CD14-positive monocyte (primary cell): ENCODE measurements at regions not wholly inside any gene's neighbourhood (a gene's known extent, or its start where the extent isn't known, plus 50 kb on each side); places are given as distances from the start of the nearest gene placed in this dataset.

Experiments
- DNase-seq, 3 donors: peaks; one replicate each; pipeline ENCODE4 v3.0.0-alpha.2; 2011 to 2022
- H2AFZ ChIP-seq: 2 replicates; pipeline ENCODE4 v1.6.0; 2012; ENCODE audit warnings: mild to moderate bottlenecking, low read depth, low read length, inconsistent platforms; ENCODE audit not compliant: insufficient read depth, poor library complexity, severe bottlenecking
- H3K27ac ChIP-seq, 2 donors: 1 replicate in 1 of 2; 2 replicates in 1 of 2; pipeline ENCODE4 v1.5.1; 2012 to 2013; ENCODE audit warnings: low read length in 2 of 2, control low read depth in 1 of 2, inconsistent platforms in 1 of 2, low read depth in 1 of 2, mild to moderate bottlenecking in 1 of 2
- H3K27me3 ChIP-seq, 2 donors: one replicate each; pipeline versions ENCODE4 v1.6.0 to v1.6.1; 2011 to 2013; ENCODE audit warnings: low read length in 2 of 2; ENCODE audit not compliant: control insufficient read depth in 2 of 2, insufficient read depth in 2 of 2
- H3K36me3 ChIP-seq, 2 donors: replicated peaks in 1 of 2; 1 replicate in 1 of 2; 2 replicates in 1 of 2; pipeline versions ENCODE4 v1.5.1 to v1.6.1; 2012 to 2013; ENCODE audit warnings: low read length in 2 of 2, control low read depth in 1 of 2, inconsistent platforms in 1 of 2, mild to moderate bottlenecking in 1 of 2; ENCODE audit not compliant: insufficient read depth in 2 of 2, control insufficient read depth in 1 of 2
- H3K4me1 ChIP-seq, 2 donors: 1 replicate in 1 of 2; 2 replicates in 1 of 2; pipeline versions ENCODE4 v1.5.1 to v1.6.1; 2012 to 2013; ENCODE audit warnings: low read length in 2 of 2, control low read depth in 1 of 2, inconsistent platforms in 1 of 2, mild to moderate bottlenecking in 1 of 2, moderate library complexity in 1 of 2; ENCODE audit not compliant: insufficient read depth in 2 of 2, control insufficient read depth in 1 of 2
- H3K4me2 ChIP-seq: replicated peaks from 2 replicates; pipeline ENCODE3; 2012; ENCODE audit warnings: low read length, moderate library complexity, mild to moderate bottlenecking; ENCODE audit not compliant: poor library complexity, severe bottlenecking; ENCODE audit errors: extremely low read depth
- H3K4me3 ChIP-seq, 3 experiments: fragments of 200-600 bp in 1 of 3; sonication (generic) in 1 of 3; replicated peaks in 1 of 3; 1 replicate in 2 of 3; 2 replicates in 1 of 3; pipeline ENCODE4 v1.5.1; 2011 to 2013; ENCODE audit warnings: low read length in 3 of 3, mild to moderate bottlenecking in 3 of 3, control low read depth in 2 of 3, low read depth in 2 of 3, inconsistent platforms in 1 of 3, moderate library complexity in 1 of 3
- H3K79me2 ChIP-seq: 2 replicates; pipeline ENCODE4 v1.6.0; 2012; ENCODE audit warnings: mild to moderate bottlenecking, control low read depth, inconsistent platforms, low read length, moderate library complexity; ENCODE audit not compliant: insufficient read depth
- H3K9ac ChIP-seq: 2 replicates; pipeline ENCODE4 v1.6.0; 2017; ENCODE audit warnings: low read length, mild to moderate bottlenecking; ENCODE audit not compliant: insufficient read depth, poor library complexity, severe bottlenecking
- H3K9me3 ChIP-seq, 2 donors: replicated peaks in 1 of 2; 1 replicate in 1 of 2; 2 replicates in 1 of 2; pipeline versions ENCODE4 v1.5.1 to v1.6.1; 2012 to 2013; ENCODE audit warnings: low read length in 2 of 2, control low read depth in 1 of 2; ENCODE audit not compliant: control insufficient read depth in 1 of 2, insufficient read depth in 1 of 2
- H4K20me1 ChIP-seq: 2 replicates; pipeline ENCODE4 v1.6.0; 2012; ENCODE audit warnings: mild to moderate bottlenecking, low read length, control low read depth, moderate library complexity; ENCODE audit not compliant: insufficient read depth
- H3K27ac Mint-ChIP-seq, 7 donors: one replicate each; pipeline ENCODE4 v1.8.0; 2020; ENCODE audit warnings: mild to moderate bottlenecking in 7 of 7, mixed read lengths in 7 of 7, moderate library complexity in 6 of 7, inconsistent platforms in 2 of 7
- H3K27me3 Mint-ChIP-seq, 3 donors: one replicate each; pipeline ENCODE4 v1.8.0; 2021 to 2022; ENCODE audit warnings: low read depth in 3 of 3, mild to moderate bottlenecking in 3 of 3, mixed read lengths in 3 of 3, moderate library complexity in 3 of 3, inconsistent platforms in 1 of 3
- H3K36me3 Mint-ChIP-seq, 2 donors: one replicate each; pipeline ENCODE4 v1.8.0; 2020; ENCODE audit warnings: mixed read lengths in 2 of 2, inconsistent platforms in 1 of 2, mild to moderate bottlenecking in 1 of 2
- H3K4me1 Mint-ChIP-seq: one replicate; pipeline ENCODE4 v1.8.0; 2020; ENCODE audit warnings: mild to moderate bottlenecking, mixed read lengths
- H3K4me3 Mint-ChIP-seq, 2 donors: one replicate each; pipeline ENCODE4 v1.8.0; 2020; ENCODE audit warnings: mild to moderate bottlenecking in 2 of 2, mixed read lengths in 2 of 2, moderate library complexity in 1 of 2
- H3K9me3 Mint-ChIP-seq, 7 donors: one replicate each; pipeline ENCODE4 v1.8.0; 2020 to 2022; ENCODE audit warnings: mixed read lengths in 7 of 7, mild to moderate bottlenecking in 6 of 7, moderate library complexity in 6 of 7, inconsistent platforms in 2 of 7
- CTCF ChIP-seq: fragments of 200-600 bp; IDR thresholded peaks from one replicate; pipeline ENCODE4 v1.8.0; 2022; ENCODE audit warnings: antibody characterized with exemption, mild to moderate bottlenecking
- WGBS: methylation state at CpG from one replicate; pipeline ENCODE4 v1.1.5; 2013; ENCODE audit warnings: missing lambda C conversion rate; ENCODE audit not compliant: insufficient coverage; 5-methylcytosine and 5-hydroxymethylcytosine counted together
- intact Hi-C, 2 donors: fragments of 100-400 bp; cut with micrococcal nuclease; formaldehyde crosslinking; loops; one replicate each; pipeline versions ENCODE4 v1.15.0 to v1.15.1; 2023

DNA sequence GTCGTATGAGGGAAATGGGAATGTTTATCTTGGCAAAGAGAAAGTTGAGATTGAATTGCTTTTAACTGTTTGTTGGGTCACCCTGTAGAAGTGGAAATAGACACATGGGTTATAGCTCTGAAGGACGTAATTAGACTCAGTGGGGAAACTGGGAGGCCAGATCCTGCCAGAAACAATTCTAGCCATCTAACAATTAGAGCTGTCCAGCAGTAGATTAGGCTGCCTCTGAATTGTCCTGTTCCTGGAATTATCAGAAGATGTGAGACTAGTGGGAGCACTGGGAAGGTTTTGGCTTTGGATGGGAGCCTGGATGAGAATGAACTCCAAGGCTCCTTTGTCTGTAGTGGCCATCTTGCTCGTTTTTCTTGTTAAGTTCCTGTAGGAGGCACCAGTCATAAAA, 61.9 kb upstream of the IGFBP7 start:
- H2AFZ ChIP-seq: no peak overlapping the region

DNA sequence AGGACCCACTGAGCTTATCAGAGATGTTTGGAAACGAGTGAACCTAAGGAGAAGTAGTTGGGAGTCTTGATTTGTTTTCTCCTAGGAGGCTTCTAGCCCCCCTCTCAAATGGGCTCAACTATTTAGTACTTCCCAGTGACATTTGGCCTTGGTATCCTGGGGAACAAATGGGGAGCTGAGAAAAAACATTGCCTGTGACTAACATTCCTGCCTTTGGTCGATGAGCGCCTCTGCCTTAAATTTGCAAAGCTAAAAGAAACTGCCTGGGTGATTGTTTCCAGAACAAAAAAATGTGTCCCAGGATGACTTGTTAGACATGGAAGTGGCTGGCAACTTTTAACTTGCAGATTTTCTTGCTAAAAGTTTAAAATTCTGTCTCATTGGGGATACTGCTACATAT, 58.8 kb upstream of the IGFBP7 start:
- peaks cover 5% of the 10 kb centered on the region for H3K4me1 Mint-ChIP-seq
- H2AFZ ChIP-seq: no peak overlapping the region
- no peaks in the 10 kb centered on the region for H3K79me2 ChIP-seq
- 77% methylated on average over 2 of the region's 3 CpGs for WGBS
- peaks cover 5 to 17% (median 12%) of the 10 kb centered on the region in 3 donors for H3K27me3 Mint-ChIP-seq
- no peaks in the 10 kb centered on the region for H4K20me1 ChIP-seq
- DNase-seq: no peak
- TF ChIP-seq CTCF: no peak
- H3K36me3 Mint-ChIP-seq: no peaks in the 10 kb centered on the region
- H3K4me3 Mint-ChIP-seq: no peak overlapping the region
- H3K9ac ChIP-seq: no peak overlapping the region
- peaks cover 0 to 6% of the 10 kb centered on the region in 2 donors for H3K27me3 ChIP-seq
- no peaks in the 10 kb centered on the region for H3K9me3 ChIP-seq
- H3K4me2 ChIP-seq: no peak overlapping the region
- H3K27ac Mint-ChIP-seq: no peak overlapping the region
- H3K36me3 ChIP-seq: no peaks in the 10 kb centered on the region
- H3K4me1 ChIP-seq: peaks cover 4 to 5% of the 10 kb centered on the region in 2 donors
- intact Hi-C loops: no loop called here
- no peak overlapping the region for H3K27ac ChIP-seq
- H3K9me3 Mint-ChIP-seq: peaks cover 0 to 9% (median 2%) of the 10 kb centered on the region in 7 donors
- no peak overlapping the region for H3K4me3 ChIP-seq

More for the DNA sequence above, 61.9 kb upstream of the IGFBP7 start:
- H3K79me2 ChIP-seq: no peaks in the 10 kb centered on the region
- Mint-ChIP-seq H3K36me3 (no peaks in the 10 kb centered on the region), H3K27me3 (peaks cover 0 to 2% (median 2%) of the 10 kb centered on the region in 3 donors), H3K4me3 (no peak overlapping the region), H3K27ac (no peak overlapping the region), H3K4me1 (no peaks in the 10 kb centered on the region), H3K9me3 (peaks cover 0 to 9% (median 2%) of the 10 kb centered on the region in 7 donors)
- H3K27me3 ChIP-seq: no peaks in the 10 kb centered on the region
- 100% methylated on average over 1 of the region's 3 CpGs for WGBS
- H3K27ac ChIP-seq: no peak overlapping the region
- no peaks in the 10 kb centered on the region for H3K9me3 ChIP-seq
- no peak overlapping the region for H3K4me2 ChIP-seq
- no peaks in the 10 kb centered on the region for H3K36me3 ChIP-seq
- no peaks in the 10 kb centered on the region for H3K4me1 ChIP-seq
- intact Hi-C loops: no loop called here
- DNase-seq: no peak
- H4K20me1 ChIP-seq: no peaks in the 10 kb centered on the region
- no peak overlapping the region for H3K4me3 ChIP-seq
- H3K9ac ChIP-seq: no peak overlapping the region
- TF ChIP-seq CTCF: no peak
